Right lobe of liver (tissue), 6 donors: ENCODE measurements at regions not wholly inside any gene's neighbourhood (a gene's known extent, or its start where the extent isn't known, plus 50 kb on each side); places are given as distances from the start of the nearest gene placed in this dataset.

Experiments
- ATAC-seq, 4 donors: fragments of 200-7000 bp; cut with Tn5 transposase; one replicate each; pipeline ENCODE4 v1.9.1; 2020; ENCODE audit warnings: mild to moderate bottlenecking in 4 of 4, moderate library complexity in 4 of 4
- DNase-seq, 3 donors: peaks; one replicate each; pipeline ENCODE4 v3.0.0-alpha.2; 2020
- H3K27ac ChIP-seq, 3 donors: fragments of 200-600 bp; one replicate each; pipeline ENCODE4 v1.8.0; 2022
- H3K27me3 ChIP-seq, 2 donors: fragments of 200-600 bp; one replicate each; pipeline ENCODE4 v1.8.0; 2022
- H3K36me3 ChIP-seq, 4 donors: fragments of 200-600 bp; sonication (generic) in 1 of 4; one replicate each; pipeline versions ENCODE4 v1.5.1 to v1.8.0; 2017 to 2022; ENCODE audit warnings: control low read depth in 1 of 4
- H3K4me1 ChIP-seq, 4 donors: fragments of 200-600 bp; sonication (generic) in 1 of 4; one replicate each; pipeline versions ENCODE4 v1.5.1 to v1.8.0; 2017 to 2022; ENCODE audit warnings: control low read depth in 1 of 4
- H3K4me3 ChIP-seq, 3 donors: fragments of 200-600 bp; one replicate each; pipeline ENCODE4 v1.8.0; 2022
- H3K9me3 ChIP-seq, 4 donors: fragments of 200-600 bp; sonication (generic) in 1 of 4; one replicate each; pipeline versions ENCODE4 v1.5.1 to v1.8.0; 2017 to 2022; ENCODE audit warnings: control low read depth in 1 of 4
- CTCF ChIP-seq, 4 donors: fragments of 200-600 bp in 3 of 4; fragments of 450-650 bp in 1 of 4; IDR thresholded peaks; one replicate each; pipeline versions ENCODE4 v1.5.1 to v1.8.0; 2016 to 2022; ENCODE audit warnings: antibody characterized with exemption in 4 of 4, mild to moderate bottlenecking in 2 of 4
- POLR2A ChIP-seq: fragments of 450-650 bp; IDR thresholded peaks from one replicate; pipeline ENCODE4 v1.6.1; 2017; ENCODE audit warnings: antibody characterized with exemption, mild to moderate bottlenecking
- WGBS: methylation state at CpG from one replicate; pipeline ENCODE4 v1.1.6; 2018; ENCODE audit warnings: low coverage, low lambda C conversion rate; ENCODE audit not compliant: insufficient coverage; ENCODE audit errors: missing lambda C conversion rate; 5-methylcytosine and 5-hydroxymethylcytosine counted together
- intact Hi-C, 2 donors: fragments of 100-400 bp; cut with DNase I; formaldehyde crosslinking; loops; one replicate each; pipeline versions ENCODE4 v1.11.2 to v1.14.1; 2022
- donor health status: DM: no; HTN: yes; CAD: no.
- donor health status: DM: no; HTN: no; CAD: no.
- donor health status: DM: no; HTN: no; CAD: no.
- donor health status: DM: no; HTN: yes; CAD: no.
- donor health status: DM: no; HTN: yes; CAD: no.

DNA sequence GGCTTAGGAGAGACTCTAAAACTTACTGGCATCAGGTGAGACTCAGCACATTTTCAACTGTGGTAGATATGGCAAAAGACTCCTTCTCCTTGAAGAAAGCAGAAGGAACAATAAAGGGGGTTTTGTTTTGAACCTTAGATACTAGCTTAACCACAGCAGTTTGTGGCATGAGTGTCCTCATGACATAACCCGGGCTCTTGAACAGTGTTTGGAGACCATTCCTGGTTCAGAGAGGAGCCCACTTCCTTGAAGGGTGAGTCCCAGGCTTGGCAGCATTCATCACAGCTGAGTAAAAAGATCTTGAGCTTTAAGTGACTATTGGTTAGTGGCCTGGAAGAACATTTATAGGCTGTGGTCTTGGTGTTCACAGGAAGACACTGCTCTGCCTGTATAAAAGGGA, 154.5 kb upstream of the KDM5D start:
- TF ChIP-seq POLR2A (no peak), CTCF (IDR thresholded peaks at IDR 0.05) (no peak)
- ATAC-seq (no peak), DNase-seq (no peak)
- no peaks in the 10 kb centered on the region for H3K36me3 ChIP-seq
- no peak overlapping the region for H3K27ac ChIP-seq
- H3K4me1 ChIP-seq: no peaks in the 10 kb centered on the region
- no peaks in the 10 kb centered on the region for H3K27me3 ChIP-seq
- no peak overlapping the region for H3K4me3 ChIP-seq
- WGBS: no CpG with 5 or more reads among the region's 1 CpG
- H3K9me3 ChIP-seq: no peaks in the 10 kb centered on the region
- intact Hi-C loops: no loop called here

GRCh38 chrY:19892076-19892964, 147.8 kb upstream of the KDM5D start:
- no peak for DNase-seq
- intact Hi-C loops: no loop called here
- TF ChIP-seq POLR2A (no peak), CTCF (IDR thresholded peaks at IDR 0.05) (no peak)
- no peak overlapping the region for H3K27ac ChIP-seq
- H3K9me3 ChIP-seq: no peaks in the 10 kb centered on the region
- H3K4me1 ChIP-seq: no peaks in the 10 kb centered on the region
- no peak for ATAC-seq
- H3K27me3 ChIP-seq: no peaks in the 10 kb centered on the region
- no CpG with 5 or more reads among the region's 4 CpGs for WGBS
- no peaks in the 10 kb centered on the region for H3K36me3 ChIP-seq
- no peak overlapping the region for H3K4me3 ChIP-seq

DNA sequence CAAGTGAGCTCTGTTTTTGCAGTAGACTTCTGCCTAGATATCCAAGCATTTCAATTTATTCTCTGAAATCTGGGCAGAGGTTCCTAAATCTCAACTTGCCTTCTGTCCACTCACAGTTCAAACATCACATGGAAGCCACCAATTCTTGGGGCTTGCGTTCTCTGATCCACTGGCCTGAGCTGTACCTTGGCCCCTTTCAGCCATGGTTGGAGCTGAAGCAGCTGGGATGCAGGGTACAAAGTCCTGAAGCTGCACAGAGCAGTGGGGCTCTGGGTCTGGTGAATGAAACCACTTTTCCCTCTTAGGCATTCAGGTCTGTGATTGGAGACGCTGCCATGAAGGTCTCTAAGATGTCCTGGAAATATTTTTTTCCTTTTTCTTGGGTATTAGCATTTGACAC, 137.6 kb upstream of the KDM5D start:
- no peak for ATAC-seq
- no peak for DNase-seq
- no peaks in the 10 kb centered on the region for H3K4me1 ChIP-seq
- no peak for TF ChIP-seq POLR2A
- TF ChIP-seq CTCF (IDR thresholded peaks at IDR 0.05): no peak
- H3K27me3 ChIP-seq: no peaks in the 10 kb centered on the region
- WGBS: no CpG with 5 or more reads among the region's 2 CpGs
- no peak overlapping the region for H3K4me3 ChIP-seq
- no peaks in the 10 kb centered on the region for H3K36me3 ChIP-seq
- intact Hi-C loops: no loop called here
- H3K9me3 ChIP-seq: no peaks in the 10 kb centered on the region
- H3K27ac ChIP-seq: no peak overlapping the region

GRCh38 chrY:19869715-19870114, 125.2 kb upstream of the KDM5D start:
- intact Hi-C loops: no loop called here
- ATAC-seq: no peak
- no peaks in the 10 kb centered on the region for H3K4me1 ChIP-seq
- no peaks in the 10 kb centered on the region for H3K36me3 ChIP-seq
- WGBS: no CpG with 5 or more reads among the region's 14 CpGs
- no peak for TF ChIP-seq POLR2A
- TF ChIP-seq CTCF (IDR thresholded peaks at IDR 0.05): no peak
- no peak overlapping the region for H3K4me3 ChIP-seq
- no peaks in the 10 kb centered on the region for H3K27me3 ChIP-seq
- H3K27ac ChIP-seq: no peak overlapping the region
- no peak for DNase-seq
- no peaks in the 10 kb centered on the region for H3K9me3 ChIP-seq
